Lung (tissue), 11 donors: ENCODE measurements at regions not wholly inside any gene's neighbourhood (a gene's known extent, or its start where the extent isn't known, plus 50 kb on each side); places are given as distances from the start of the nearest gene placed in this dataset.

Experiments
- ATAC-seq: fragments of 200-7000 bp; cut with Tn5 transposase; one replicate; pipeline ENCODE4 v1.9.1; 2020; ENCODE audit warnings: moderate number of reproducible peaks; ENCODE audit not compliant: insufficient read depth, low FRiP score
- DNase-seq, 3 donors: peaks; one replicate each; pipeline ENCODE4 v3.0.0-alpha.2; 2013 to 2017
- H3K27ac ChIP-seq, 2 donors: one replicate each; pipeline ENCODE4 v1.5.1; 2013; ENCODE audit warnings: mild to moderate bottlenecking in 2 of 2, moderate library complexity in 2 of 2, control low read depth in 1 of 2, inconsistent platforms in 1 of 2, low read depth in 1 of 2, low read length in 1 of 2
- H3K27me3 ChIP-seq, 3 donors: one replicate each; pipeline ENCODE4 v1.5.1; 2013; ENCODE audit warnings: low read length in 2 of 3; ENCODE audit not compliant: control insufficient read depth in 3 of 3, insufficient read depth in 3 of 3
- H3K36me3 ChIP-seq, 4 donors: one replicate each; pipeline ENCODE4 v1.5.1; 2013; ENCODE audit warnings: low read length in 4 of 4, mild to moderate bottlenecking in 1 of 4, moderate library complexity in 1 of 4; ENCODE audit not compliant: control insufficient read depth in 4 of 4, insufficient read depth in 4 of 4
- H3K4me1 ChIP-seq, 5 donors: one replicate each; pipeline ENCODE4 v1.5.1; 2013; ENCODE audit warnings: low read length in 5 of 5, mild to moderate bottlenecking in 2 of 5, moderate library complexity in 1 of 5; ENCODE audit not compliant: control insufficient read depth in 5 of 5, insufficient read depth in 5 of 5
- H3K4me3 ChIP-seq: one replicate; pipeline ENCODE4 v1.5.1; 2013; ENCODE audit warnings: mild to moderate bottlenecking, control low read depth, moderate library complexity
- H3K9ac ChIP-seq, 2 donors: one replicate each; pipeline ENCODE4 v1.5.1; 2013; ENCODE audit warnings: low read length in 2 of 2, control low read depth in 1 of 2; ENCODE audit not compliant: insufficient read depth in 1 of 2
- H3K9me3 ChIP-seq, 4 donors: one replicate each; pipeline ENCODE4 v1.5.1; 2013; ENCODE audit warnings: low read length in 3 of 4, mild to moderate bottlenecking in 1 of 4, moderate library complexity in 1 of 4; ENCODE audit not compliant: control insufficient read depth in 4 of 4, insufficient read depth in 3 of 4
- CTCF ChIP-seq: IDR thresholded peaks from 2 replicates; pipeline ENCODE4 v1.5.1; 2012; ENCODE audit warnings: mild to moderate bottlenecking; ENCODE audit errors: control extremely low read depth, extremely low read depth
- WGBS, 2 donors: extraction: QIAGEN DNeasy Blood & Tissue Kit; methylation state at CpG; one replicate each; pipeline ENCODE4 v1.1.7; 2013; 5-methylcytosine and 5-hydroxymethylcytosine counted together
- donor health status: control.
- donor health status: control.
- donor health status: Bipolar disorder and iron deficiency.
- donor health status: healthy.
- donor health status: DM: yes; HTN: yes; CAD: no.

GRCh38 chr2:7742301-7742700 lies 825.1 kb downstream of the RNF144A start:
- no peak overlapping the region for H3K9ac ChIP-seq
- no peak for DNase-seq
- H3K27me3 ChIP-seq: no peaks in the 10 kb centered on the region
- WGBS, 2 donors: 92 to 95% methylated on average over 3 of the region's 3 CpGs
- H3K36me3 ChIP-seq: no peaks in the 10 kb centered on the region
- no peak overlapping the region for H3K4me3 ChIP-seq
- no peaks in the 10 kb centered on the region for H3K4me1 ChIP-seq
- H3K27ac ChIP-seq: no peak overlapping the region
- peaks cover 0 to 2% (median 0%) of the 10 kb centered on the region in 4 donors for H3K9me3 ChIP-seq
- no peak for ATAC-seq
- TF ChIP-seq CTCF: no peak

GRCh38 chr2:7744827-7745226 lies 827.6 kb downstream of the RNF144A start:
- Histone ChIP-seq H3K4me3 (no peak overlapping the region), H3K27ac (no peak overlapping the region), H3K9me3 (peaks cover 0 to 2% (median 0%) of the 10 kb centered on the region in 4 donors), H3K4me1 (no peaks in the 10 kb centered on the region), H3K27me3 (no peaks in the 10 kb centered on the region), H3K36me3 (no peaks in the 10 kb centered on the region), H3K9ac (no peak overlapping the region)
- no peak for DNase-seq
- 76 to 86% methylated on average over 5 of the region's 5 CpGs for WGBS, 2 donors
- no peak for ATAC-seq
- no peak for TF ChIP-seq CTCF

- Histone ChIP-seq H3K27me3 (no peaks in the 10 kb centered on the region), H3K9ac (no peak overlapping the region), H3K4me1 (no peaks in the 10 kb centered on the region), H3K9me3 (peaks cover 0 to 2% (median 0%) of the 10 kb centered on the region in 4 donors), H3K36me3 (no peaks in the 10 kb centered on the region), H3K4me3 (no peak overlapping the region), H3K27ac (no peak overlapping the region)
- no peak for ATAC-seq
- peak in 1 of 3 donors; percentile 14 for DNase-seq
- TF ChIP-seq CTCF: no peak
- WGBS, 2 donors: 62 to 81% methylated on average over 2 of the region's 2 CpGs
These were observed 828.2 kb downstream of the RNF144A start for GRCh38 chr2:7745369-7745768.

GRCh38 chr2:7748717-7749415 lies 831.7 kb downstream of the RNF144A start:
- Histone ChIP-seq H3K4me1 (no peaks in the 10 kb centered on the region), H3K4me3 (no peak overlapping the region), H3K9ac (no peak overlapping the region), H3K27me3 (no peaks in the 10 kb centered on the region), H3K9me3 (peaks cover 0 to 8% (median under 1%) of the 10 kb centered on the region in 4 donors), H3K27ac (no peak overlapping the region), H3K36me3 (no peaks in the 10 kb centered on the region)
- ATAC-seq: no peak
- 78 to 83% methylated on average over 17 of the region's 17 CpGs for WGBS, 2 donors
- no peak for TF ChIP-seq CTCF
- peak in 1 of 3 donors; percentile 18 for DNase-seq
